GM21515 (cell line): ENCODE measurements at regions not wholly inside any gene's neighbourhood (a gene's known extent, or its start where the extent isn't known, plus 50 kb on each side); places are given as distances from the start of the nearest gene placed in this dataset.
A peak's percentile ranks its signal among the peaks of the same experiment; 100 is the strongest.

Source experiments
- ATAC-seq: cut with Tn5 transposase; IDR thresholded peaks from one replicate; pipeline ENCODE4 v1.9.1; 2021; ENCODE audit not compliant: unreplicated experiment

GRCh38 chr15:36497901-36498300 lies 81.5 kb upstream of the CDIN1 start:
- ATAC-seq: no peak

GRCh38 chr15:36498401-36498800 lies 81.0 kb upstream of the CDIN1 start:
- ATAC-seq: no peak

GRCh38 chr15:36498916-36499315 lies 80.5 kb upstream of the CDIN1 start:
- ATAC-seq: no peak

DNA sequence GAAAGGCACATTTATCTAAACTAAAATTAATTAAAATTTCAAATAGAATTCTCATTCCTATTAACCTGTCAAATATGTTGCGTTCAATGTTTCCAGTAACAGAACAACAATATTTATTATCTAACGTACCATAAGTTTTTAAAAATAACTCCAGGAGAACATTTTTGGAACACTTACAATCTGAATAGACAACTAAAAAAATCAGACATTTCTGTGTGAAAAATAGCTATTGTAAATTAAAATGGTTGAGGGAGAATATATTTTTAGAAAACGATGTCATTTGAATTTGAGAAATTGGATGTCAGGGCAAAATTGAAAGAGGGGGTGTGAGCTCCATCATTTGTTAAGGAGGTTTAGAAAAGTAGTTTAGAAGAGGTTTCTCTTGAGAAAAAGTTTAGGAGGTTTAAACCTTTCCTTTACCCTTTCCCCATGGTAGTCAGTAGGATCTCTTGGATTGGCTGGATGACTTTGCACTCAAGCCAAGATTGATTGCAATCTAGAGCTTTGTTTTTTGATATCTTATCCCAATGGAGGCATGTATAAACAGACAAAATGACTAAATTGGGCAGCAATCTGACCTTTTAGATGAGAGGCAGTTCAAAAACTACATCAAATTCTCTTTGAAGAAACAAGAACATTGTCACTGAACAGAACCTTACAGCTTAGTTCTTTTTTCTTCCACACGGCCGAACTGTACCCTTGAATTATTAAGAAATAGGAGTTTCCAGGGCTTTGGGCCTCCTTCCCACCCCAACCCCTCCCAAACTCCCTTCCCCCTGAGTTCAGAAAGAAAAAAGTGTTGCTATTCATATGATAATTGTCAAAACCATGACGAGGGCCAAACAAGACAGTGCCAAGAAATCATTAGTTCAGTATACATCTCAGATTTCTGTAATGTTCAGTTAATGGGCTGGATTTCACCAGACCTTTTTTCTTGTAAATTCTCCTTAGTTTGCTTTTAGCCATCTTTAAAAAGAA lies 79.7 kb upstream of the CDIN1 start:
- ATAC-seq: no peak

- ATAC-seq: peak; percentile 79
These were observed 78.3 kb upstream of the CDIN1 start for GRCh38 chr15:36501063-36501678.

DNA sequence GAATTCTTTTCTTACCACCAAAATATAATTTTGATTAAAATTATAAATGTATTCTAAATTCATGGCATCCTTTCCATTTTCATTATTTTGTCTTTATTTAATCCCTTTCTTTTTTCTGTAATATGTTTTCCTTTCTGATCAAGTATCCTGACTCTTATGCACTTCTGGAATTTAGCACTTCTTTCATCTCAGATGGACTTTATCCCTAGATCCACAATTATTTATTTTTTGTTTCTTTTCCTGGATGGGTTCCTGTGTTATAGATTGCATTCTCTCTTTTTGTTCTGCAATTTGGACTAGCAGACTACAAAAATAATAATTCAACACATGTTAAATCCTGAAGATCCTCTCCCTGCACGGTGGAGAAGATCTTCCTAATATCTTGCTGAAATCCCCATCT lies 76.9 kb upstream of the CDIN1 start:
- no peak for ATAC-seq

DNA sequence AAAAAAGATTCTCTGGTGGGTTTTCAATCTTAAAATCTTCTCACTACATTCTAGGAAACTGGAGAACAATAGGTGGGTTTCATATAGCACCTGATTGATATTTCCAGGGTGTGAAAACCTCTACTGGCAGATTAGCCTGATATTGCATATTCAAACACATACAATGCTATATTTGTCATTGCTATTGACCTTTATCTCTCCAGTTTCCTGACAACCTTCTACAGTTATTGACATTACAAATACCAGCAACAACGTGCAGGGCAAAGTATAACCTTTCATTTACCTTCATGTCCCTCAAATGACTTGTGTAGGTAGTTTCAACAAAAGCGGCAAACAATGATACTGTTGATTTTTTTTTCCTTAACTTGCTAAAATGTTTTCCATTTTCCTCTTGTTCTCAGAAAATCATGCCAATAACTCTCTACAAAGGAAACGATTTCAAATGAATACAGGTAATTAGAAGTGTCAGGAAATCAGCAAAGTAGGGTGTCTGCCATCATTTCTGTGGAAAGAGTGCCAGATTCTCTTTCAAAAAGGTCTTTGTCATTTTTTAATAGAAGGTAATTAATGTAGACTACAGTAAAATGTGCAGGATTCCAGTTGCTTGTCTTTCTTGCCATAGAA lies 72.6 kb upstream of the CDIN1 start:
- no peak for ATAC-seq

GRCh38 chr15:36507458-36507857 lies 72.0 kb upstream of the CDIN1 start:
- ATAC-seq: no peak

DNA sequence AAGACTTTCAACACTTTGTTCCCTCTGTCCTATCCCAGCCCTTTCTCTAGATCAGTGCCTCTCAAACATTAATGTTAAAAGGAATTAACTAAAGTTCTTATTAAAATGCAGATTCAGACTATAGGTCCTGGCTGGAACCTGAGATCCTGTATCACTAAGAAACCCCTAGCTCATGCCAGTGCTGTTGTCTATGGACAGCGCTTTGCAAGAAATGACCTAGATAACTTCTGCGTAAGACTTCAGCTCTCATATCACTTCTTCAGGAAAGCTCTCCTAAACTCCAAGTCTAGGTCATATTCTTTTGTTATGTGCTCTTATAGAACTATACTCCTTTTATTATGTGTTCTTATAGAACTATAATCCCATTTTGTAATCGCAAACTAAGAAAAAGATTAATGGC lies 67.8 kb upstream of the CDIN1 start:
- ATAC-seq: no peak

DNA sequence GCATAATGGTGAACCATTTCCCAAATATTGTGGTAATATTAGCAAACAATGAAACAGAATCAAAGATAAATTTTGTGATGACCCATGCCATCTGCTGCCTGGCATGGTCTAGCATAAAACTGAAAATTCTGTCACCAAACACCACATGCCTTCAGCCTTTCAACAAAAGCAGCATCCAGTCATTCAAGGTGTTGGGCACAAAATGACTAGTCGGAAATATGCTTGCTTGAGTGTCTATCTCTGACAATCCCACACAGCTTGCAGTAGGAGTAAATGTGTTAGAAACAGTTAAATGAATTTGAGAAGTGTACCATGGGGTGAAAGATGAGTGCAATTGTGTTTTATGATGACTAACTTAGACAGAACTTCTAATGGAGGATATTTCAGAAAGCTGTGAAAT lies 61.7 kb upstream of the CDIN1 start:
- no peak for ATAC-seq

DNA sequence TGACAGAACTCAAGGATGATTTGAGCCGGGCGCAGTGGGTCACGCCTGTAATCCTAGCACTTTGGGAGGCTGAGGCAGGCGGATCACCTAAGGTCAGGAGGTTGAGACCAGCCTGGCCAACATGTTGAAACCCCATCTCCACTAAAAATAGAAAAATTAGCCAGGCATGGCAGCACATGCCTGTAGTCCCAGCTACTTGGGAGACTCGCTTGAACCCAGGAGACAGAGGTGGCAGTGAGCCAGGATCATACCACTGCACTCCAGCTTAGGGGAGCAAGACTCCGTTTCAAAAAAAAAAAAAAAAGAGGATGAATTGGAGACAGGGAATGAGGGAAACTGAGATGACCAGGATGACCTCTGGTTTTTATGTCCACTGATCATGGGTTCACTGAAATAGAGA lies 60.4 kb upstream of the CDIN1 start:
- ATAC-seq: no peak

GRCh38 chr15:36525430-36525829 lies 54.0 kb upstream of the CDIN1 start:
- no peak for ATAC-seq

DNA sequence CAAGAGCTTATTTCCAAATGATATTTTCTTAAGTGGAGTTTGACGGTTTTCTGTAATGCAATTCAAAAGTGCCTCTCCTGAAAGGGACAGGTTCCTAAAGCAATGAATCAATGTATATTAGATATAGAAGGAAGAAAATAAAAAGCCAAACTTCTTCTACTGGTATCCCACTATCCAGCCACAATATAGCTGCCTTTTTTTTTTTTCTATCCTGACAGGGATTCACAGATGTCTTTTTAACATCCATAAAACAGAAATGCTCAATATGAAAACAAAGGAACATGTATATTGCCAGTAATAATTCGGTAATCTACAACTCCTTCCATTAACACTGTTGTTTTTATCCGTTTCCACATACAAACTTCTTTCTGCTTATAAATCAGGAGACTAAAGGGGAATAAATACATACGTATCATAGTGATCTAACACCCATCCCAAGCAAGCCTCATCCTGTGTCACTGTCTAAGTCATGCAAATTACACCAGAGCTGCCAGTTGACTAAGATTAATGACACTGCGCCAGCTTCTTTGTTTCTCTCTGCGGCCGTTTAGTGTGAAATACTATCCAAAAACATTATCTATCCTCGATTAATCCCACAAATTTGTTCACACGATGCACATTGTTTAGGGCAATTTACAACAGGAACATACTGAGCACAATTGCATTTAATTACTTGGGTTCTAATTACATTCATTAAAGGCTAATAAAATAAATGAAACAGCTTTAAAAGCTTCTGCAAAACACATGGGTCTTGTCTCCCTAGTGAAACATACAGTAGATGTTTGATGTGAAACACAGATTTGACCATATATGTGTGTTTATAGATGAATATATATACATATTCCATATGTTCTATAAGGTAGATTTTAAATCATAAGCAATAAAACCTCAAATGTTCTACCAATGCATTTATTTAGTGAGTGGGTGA lies 51.9 kb upstream of the CDIN1 start:
- ATAC-seq: no peak

GRCh38 chr15:36529296-36530011 lies 50.0 kb upstream of the CDIN1 start:
- no peak for ATAC-seq
